Smooth muscle cell (in vitro differentiated cells): ENCODE measurements at regions not wholly inside any gene's neighbourhood (a gene's known extent, or its start where the extent isn't known, plus 50 kb on each side); places are given as distances from the start of the nearest gene placed in this dataset.

Experiments used
- DNase-seq: peaks from one replicate; lab custom pipeline; 2025; ENCODE audit not compliant: unreplicated experiment; lab: John Stamatoyannopoulos, UW
- H2AFZ ChIP-seq: fragments of 200-600 bp; sonication (generic); 2 replicates; pipeline ENCODE4 v1.6.0; 2016; ENCODE audit warnings: antibody characterized with exemption, low read depth, mild to moderate bottlenecking
- H3F3A ChIP-seq: fragments of 200-600 bp; sonication (generic); 2 replicates; pipeline ENCODE4 v1.6.0; 2017; ENCODE audit warnings: antibody characterized with exemption, low read depth
- H3K27ac ChIP-seq: fragments of 200-600 bp; sonication (generic); 2 replicates; pipeline ENCODE4 v1.5.1; 2016; ENCODE audit warnings: low read depth, mild to moderate bottlenecking
- H3K27me3 ChIP-seq: fragments of 200-600 bp; sonication (generic); 2 replicates; pipeline ENCODE4 v1.6.1; 2016; ENCODE audit warnings: low read depth, mild to moderate bottlenecking
- H3K36me3 ChIP-seq: fragments of 200-600 bp; sonication (generic); 2 replicates; pipeline ENCODE4 v1.5.1; 2016; ENCODE audit warnings: low read depth
- H3K4me1 ChIP-seq: fragments of 200-600 bp; sonication (generic); 2 replicates; pipeline ENCODE4 v1.5.1; 2016; ENCODE audit warnings: low read depth
- H3K4me2 ChIP-seq: fragments of 200-600 bp; sonication (generic); 2 replicates; pipeline ENCODE4 v1.6.0; 2016; ENCODE audit warnings: mild to moderate bottlenecking
- H3K4me3 ChIP-seq: fragments of 200-600 bp; sonication (generic); 2 replicates; pipeline ENCODE4 v1.5.1; 2016; ENCODE audit warnings: mild to moderate bottlenecking
- H3K79me2 ChIP-seq: fragments of 200-600 bp; sonication (generic); 2 replicates; pipeline ENCODE4 v1.6.0; 2016; ENCODE audit warnings: low read depth, mild to moderate bottlenecking
- H3K9ac ChIP-seq: fragments of 200-600 bp; sonication (generic); 2 replicates; pipeline ENCODE4 v1.6.0; 2016; ENCODE audit warnings: low read depth
- H3K9me3 ChIP-seq: fragments of 200-600 bp; sonication (generic); replicated peaks from 2 replicates; pipeline ENCODE4 v1.5.1; 2016; ENCODE audit warnings: low read depth
- H4K20me1 ChIP-seq: fragments of 200-600 bp; sonication (generic); 2 replicates; pipeline ENCODE4 v1.6.0; 2016; ENCODE audit warnings: low read depth
- CTCF ChIP-seq: fragments of 200-600 bp; sonication (generic); IDR thresholded peaks from 2 replicates; pipeline ENCODE4 v1.5.1; 2017; ENCODE audit warnings: borderline replicate concordance, mild to moderate bottlenecking, antibody characterized with exemption; ENCODE audit not compliant: insufficient read depth, poor library complexity, severe bottlenecking
- WGBS: methylation state at CpG from one replicate; pipeline ENCODE4 v1.1.7; 2016; ENCODE audit warnings: low lambda C conversion rate; 5-methylcytosine and 5-hydroxymethylcytosine counted together

GRCh38 chr6:23499549-23499948 lies 626.5 kb upstream of the NRSN1 start:
- no peaks in the 10 kb centered on the region for H3F3A ChIP-seq
- H3K9me3 ChIP-seq = no peaks in the 10 kb centered on the region
- no peaks in the 10 kb centered on the region for H3K36me3 ChIP-seq
- H3K9ac ChIP-seq = no peak overlapping the region
- H3K27ac ChIP-seq = no peak overlapping the region
- 100% methylated on average over 1 of the region's 1 CpG for WGBS
- H2AFZ ChIP-seq = no peak overlapping the region
- TF ChIP-seq CTCF = no peak
- no peaks in the 10 kb centered on the region for H3K27me3 ChIP-seq
- no peak overlapping the region for H3K4me3 ChIP-seq
- no peaks in the 10 kb centered on the region for H4K20me1 ChIP-seq
- no peak overlapping the region for H3K4me2 ChIP-seq
- DNase-seq = no peak
- no peaks in the 10 kb centered on the region for H3K79me2 ChIP-seq
- no peaks in the 10 kb centered on the region for H3K4me1 ChIP-seq

GRCh38 chr6:23503173-23503572 lies 622.8 kb upstream of the NRSN1 start:
- Histone ChIP-seq H3K4me1 (no peaks in the 10 kb centered on the region), H4K20me1 (no peaks in the 10 kb centered on the region), H3K4me2 (no peak overlapping the region), H3F3A (no peaks in the 10 kb centered on the region), H3K27me3 (no peaks in the 10 kb centered on the region), H3K9ac (no peak overlapping the region), H3K79me2 (no peaks in the 10 kb centered on the region), H3K4me3 (no peak overlapping the region), H3K36me3 (no peaks in the 10 kb centered on the region), H3K9me3 (no peaks in the 10 kb centered on the region), H2AFZ (no peak overlapping the region), H3K27ac (no peak overlapping the region)
- WGBS = 38% methylated on average over 1 of the region's 1 CpG
- no peak for DNase-seq
- no peak for TF ChIP-seq CTCF

GRCh38 chr6:23505026-23505425 lies 621.0 kb upstream of the NRSN1 start:
- H4K20me1 ChIP-seq = no peaks in the 10 kb centered on the region
- no peak overlapping the region for H2AFZ ChIP-seq
- no peak overlapping the region for H3K9ac ChIP-seq
- 67% methylated on average over 3 of the region's 3 CpGs for WGBS
- H3K27ac ChIP-seq = no peak overlapping the region
- no peak overlapping the region for H3K4me3 ChIP-seq
- H3K79me2 ChIP-seq = no peaks in the 10 kb centered on the region
- no peaks in the 10 kb centered on the region for H3K4me1 ChIP-seq
- no peaks in the 10 kb centered on the region for H3F3A ChIP-seq
- no peaks in the 10 kb centered on the region for H3K27me3 ChIP-seq
- TF ChIP-seq CTCF = no peak
- no peaks in the 10 kb centered on the region for H3K9me3 ChIP-seq
- no peaks in the 10 kb centered on the region for H3K36me3 ChIP-seq
- no peak overlapping the region for H3K4me2 ChIP-seq
- no peak for DNase-seq

GRCh38 chr6:23510778-23511510 lies 615.1 kb upstream of the NRSN1 start:
- Histone ChIP-seq H3K9me3 (no peaks in the 10 kb centered on the region), H3K4me2 (no peak overlapping the region), H3K36me3 (no peaks in the 10 kb centered on the region), H4K20me1 (no peaks in the 10 kb centered on the region), H3F3A (no peaks in the 10 kb centered on the region), H3K9ac (no peak overlapping the region), H2AFZ (no peak overlapping the region), H3K27ac (no peak overlapping the region), H3K79me2 (no peaks in the 10 kb centered on the region), H3K27me3 (no peaks in the 10 kb centered on the region), H3K4me3 (no peak overlapping the region), H3K4me1 (no peaks in the 10 kb centered on the region)
- no peak for TF ChIP-seq CTCF
- no peak for DNase-seq
- 87% methylated on average over 2 of the region's 2 CpGs for WGBS
